Inferior parietal cortex (tissue), 1 donor: ENCODE measurements at regions not wholly inside any gene's neighbourhood (a gene's known extent, or its start where the extent isn't known, plus 50 kb on each side); places are given as distances from the start of the nearest gene placed in this dataset.
"Not testable (repeated sequence)": the region's sequence is repeated elsewhere in the genome, so short reads cannot be mapped to it uniquely, and the experiment has no call there.

ENCODE experiments used
- DNase-seq: peaks from one replicate; pipeline ENCODE4 v3.0.0-alpha.2; 2016; ENCODE audit errors: extremely low spot score

DNA sequence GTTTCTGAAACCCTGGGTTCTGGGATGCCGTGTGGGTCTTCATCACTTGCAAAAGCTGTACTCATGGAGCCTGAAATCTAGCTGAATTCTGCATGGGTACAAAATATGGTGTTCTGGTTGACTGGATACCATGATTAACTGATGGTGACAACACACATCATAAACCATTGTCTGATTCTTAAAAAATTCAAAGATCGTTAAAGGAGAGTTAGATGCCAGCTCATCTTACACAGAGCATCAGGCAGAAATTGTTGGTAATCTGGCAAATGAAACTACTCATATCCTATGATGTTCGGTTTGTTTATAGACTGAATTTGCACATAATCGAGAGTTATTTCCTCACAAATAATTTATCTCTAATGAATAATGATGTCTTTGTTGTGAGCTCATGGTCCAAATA lies 218.1 kb upstream of the PKN2 start:
- DNase-seq = no peak

DNA sequence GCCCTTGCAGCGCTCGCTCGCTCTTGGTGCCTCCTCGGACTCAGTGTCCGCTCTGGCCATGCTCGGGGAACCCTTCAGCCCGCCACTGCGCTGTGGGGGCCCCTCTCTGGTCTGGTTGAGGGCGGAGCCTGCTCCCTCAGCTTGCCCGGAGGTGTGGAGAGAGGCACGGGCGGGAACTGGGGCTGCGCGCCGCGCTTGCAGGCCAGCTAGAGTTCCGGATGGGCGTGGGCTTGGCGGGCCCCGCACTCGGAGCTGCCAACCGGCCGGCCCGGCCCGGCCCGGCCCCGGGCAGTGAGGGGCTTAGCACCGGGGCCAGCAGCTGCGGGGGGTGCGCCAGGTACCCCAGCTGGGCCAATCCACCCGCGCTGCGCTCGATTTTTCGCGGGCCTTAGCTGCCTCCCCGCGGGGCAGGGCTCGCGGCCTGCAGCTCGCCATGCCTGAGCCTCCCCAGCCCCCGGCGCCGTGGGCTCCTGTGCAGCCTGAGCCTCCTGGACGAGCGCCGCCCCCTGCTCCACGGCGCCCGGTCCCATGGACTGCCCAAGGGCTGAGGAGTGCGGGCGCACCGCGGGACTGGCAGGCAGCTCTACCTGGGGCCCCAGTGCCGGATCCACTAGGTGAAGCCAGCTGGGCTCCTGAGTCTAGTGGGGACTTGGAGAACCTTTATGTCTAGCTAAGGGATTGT lies 217.0 kb upstream of the PKN2 start:
- no peak for DNase-seq

DNA sequence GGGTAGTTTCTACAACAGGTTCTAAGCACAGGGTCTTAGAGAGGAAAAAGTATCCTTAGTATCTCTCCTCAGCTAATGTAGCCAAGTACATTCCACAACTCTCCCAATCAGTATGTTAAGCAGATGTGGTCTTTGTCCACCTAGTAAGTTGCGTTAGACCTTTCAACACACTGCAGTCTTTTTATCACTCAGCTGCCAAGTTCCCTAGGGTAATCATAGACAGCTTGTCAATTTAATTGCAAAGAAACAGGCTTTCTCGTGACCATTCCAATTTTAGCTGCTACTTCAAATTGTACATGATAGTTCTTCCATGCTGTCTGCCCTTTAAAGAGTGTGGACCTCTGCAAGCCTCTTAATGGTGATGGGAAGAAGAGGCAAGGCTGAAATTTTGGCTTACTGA lies 211.8 kb upstream of the PKN2 start:
- no peak for DNase-seq

DNA sequence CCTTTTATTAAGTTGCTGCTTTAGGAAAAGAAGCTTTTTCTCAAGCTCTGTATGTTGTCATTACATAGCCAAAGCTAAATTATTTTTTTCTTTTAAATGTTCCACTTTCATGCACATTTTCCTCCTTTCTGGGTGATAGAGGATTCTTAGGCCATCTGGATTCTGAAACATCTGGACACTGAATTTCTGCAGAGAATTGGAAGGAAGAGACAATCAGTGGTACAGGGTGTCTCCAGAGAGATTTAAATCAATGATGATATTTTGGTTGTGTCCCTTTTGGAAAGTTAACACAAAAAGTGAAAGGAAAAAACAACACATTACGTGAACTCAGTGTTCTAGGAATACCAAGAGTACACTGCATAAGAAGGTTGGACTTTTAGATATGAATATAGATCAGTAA lies 211.4 kb upstream of the PKN2 start:
- no peak for DNase-seq

DNA sequence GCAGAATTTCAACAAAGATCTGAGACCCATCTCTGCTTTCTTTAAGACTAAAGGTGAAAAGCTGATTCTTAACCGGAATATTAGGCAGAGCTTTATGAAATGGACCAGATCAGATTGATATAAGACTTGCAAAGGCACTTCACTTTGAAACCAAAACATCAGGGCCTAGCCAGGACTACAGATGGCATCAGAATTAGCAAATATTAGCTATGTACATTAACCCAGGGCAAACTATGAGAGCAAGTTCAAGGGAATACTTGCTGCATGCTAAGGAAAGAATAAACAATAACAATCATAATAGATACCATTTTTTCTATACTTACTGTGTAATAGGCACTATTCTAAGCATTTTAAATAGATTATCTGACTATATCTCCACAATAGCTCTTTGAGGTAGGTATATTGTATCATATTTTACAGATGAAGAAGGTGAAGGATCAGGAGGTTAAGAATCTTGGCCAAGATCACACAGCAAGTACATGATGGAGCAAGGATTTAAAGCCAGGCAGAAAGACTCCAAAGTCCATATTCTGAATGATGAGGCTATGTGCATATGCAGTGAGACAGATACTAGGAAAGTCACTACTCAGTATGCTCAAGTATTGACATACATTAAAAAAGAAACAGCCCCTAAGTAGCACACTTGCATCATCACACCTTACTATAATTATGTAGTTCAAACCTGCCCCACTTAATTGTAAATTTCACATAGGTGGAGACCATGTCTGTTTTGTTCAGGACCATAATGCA lies 209.3 kb upstream of the PKN2 start:
- DNase-seq = no peak

DNA sequence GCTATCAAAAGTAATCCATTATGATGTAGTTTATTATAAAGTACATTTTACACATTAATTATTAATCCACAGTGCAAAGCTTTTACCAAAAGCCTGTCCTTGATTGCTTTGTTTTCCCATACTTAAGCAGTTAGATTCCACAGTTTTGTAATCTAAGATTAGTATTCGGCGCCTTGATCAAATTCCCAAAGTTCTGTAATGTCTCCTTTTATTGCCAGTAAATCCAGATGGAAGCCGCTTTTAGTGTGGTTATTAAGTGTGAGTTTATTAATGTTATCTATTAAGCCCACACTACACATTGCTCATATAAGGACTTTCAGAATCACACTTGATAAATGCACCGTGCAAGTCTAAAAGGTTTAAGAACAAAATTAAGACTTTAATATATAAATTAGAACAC lies 199.2 kb upstream of the PKN2 start:
- DNase-seq = no peak

DNA sequence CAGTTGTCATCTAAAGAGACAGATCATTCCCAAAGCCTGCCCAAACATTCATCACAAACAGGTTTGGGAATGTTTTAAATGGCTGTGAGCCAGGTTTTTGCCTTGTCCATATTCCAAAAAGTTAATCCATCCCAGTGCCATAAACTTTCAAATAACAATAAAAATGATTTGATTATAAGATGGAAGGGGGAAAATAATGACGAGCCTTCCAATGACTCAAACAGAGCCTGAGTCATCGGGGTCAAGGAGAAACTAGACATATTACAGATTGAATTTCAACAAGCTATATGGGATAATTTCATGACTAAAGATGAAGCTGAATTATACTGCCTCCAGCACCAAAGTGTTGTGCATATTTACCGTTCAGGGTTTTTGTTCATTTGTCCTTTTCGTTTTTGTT lies 195.8 kb upstream of the PKN2 start:
- DNase-seq = no peak

DNA sequence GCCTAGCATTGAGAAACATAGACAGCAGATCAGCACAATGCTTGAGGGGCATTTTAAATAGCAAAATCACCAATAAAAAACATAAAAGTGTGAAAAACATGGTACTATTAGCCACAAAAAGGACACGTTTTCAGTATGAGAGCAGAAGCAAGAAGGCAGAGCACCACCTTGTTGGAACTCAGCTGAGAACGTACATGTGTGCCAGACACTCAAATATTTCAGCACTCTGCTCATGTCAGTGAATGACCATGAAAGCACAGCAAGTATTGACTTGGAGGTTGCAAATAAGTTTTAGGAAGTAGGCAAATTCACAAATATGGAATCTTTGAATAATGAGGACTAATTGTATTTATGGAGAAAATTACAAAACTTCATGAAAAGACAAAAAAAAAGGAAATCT lies 193.4 kb upstream of the PKN2 start:
- no peak for DNase-seq

DNA sequence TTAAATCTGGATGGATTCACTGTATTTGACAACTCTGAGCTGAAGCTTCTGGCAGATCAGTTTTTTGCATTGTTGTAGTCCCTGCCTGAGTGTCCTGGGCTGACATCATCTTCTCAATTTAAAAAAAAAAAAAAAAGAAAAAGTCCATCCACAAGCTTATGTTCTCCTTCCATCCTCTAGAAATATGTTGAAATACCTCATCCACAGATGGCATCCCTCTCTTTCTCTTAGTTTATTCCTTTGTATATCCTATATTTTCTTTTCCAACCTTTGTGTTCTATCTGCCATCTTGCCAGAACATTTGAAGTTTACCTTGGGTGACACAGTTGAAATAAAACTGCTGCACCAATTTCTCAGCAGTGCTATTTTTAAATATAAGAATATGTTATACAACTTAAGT lies 184.4 kb upstream of the PKN2 start:
- DNase-seq = no peak

DNA sequence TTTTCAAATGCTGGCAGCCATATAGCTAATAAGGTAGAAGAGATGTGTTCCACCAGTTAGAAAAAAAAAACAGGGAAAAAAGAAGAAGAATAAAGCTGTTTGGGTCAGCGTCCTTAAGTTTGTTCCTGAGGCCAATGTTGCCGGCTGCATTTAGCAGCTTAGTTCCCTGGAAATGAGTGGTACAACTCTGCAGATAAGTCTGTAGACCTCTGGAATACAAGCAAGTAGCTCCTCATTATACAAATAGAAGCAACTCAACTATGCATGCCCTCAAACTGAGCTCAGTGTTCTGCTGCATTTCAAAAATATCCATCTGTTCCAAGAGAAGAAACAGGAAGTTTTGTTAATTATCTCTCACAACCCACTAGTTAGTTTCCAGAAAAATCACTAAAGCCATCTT lies 181.2 kb upstream of the PKN2 start:
- DNase-seq = peak; percentile 32

DNA sequence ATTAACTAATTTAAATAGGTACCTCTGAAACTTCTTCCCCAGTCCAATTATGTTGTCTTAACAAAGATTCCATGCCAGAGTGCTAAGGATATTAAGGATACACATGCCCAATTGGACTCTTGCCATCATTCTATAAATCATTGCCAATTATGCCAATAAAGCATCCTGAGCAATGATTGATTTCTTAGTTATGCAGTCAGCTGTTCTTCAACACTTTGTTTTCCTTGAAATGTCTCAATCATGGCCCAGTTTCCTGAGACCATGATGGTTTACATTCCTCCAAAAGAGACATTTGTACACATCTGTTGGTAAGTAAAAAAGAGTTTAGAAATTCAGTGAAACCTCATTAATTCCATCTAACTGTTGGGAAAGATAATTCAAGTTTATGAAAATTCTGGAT lies 180.4 kb upstream of the PKN2 start:
- no peak for DNase-seq

DNA sequence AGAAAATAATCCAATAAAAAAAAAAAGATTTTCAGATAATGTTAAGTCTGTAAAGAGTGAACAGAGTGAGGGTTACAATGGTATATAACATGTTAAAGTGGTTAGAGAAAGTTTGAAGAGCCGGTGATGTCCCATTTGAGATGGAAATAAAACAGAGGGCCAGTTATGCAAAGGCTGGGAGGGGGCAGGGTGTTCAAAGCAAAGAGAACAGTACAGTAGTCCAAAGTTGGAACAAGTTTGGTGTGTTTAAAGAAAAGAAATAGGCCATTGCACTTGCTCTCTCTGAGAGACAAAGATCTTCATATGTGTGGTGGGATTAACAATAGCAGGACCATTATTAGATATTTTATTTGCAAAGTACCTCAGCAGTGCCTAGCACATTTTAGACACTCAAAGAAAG lies 179.5 kb upstream of the PKN2 start:
- no peak for DNase-seq

DNA sequence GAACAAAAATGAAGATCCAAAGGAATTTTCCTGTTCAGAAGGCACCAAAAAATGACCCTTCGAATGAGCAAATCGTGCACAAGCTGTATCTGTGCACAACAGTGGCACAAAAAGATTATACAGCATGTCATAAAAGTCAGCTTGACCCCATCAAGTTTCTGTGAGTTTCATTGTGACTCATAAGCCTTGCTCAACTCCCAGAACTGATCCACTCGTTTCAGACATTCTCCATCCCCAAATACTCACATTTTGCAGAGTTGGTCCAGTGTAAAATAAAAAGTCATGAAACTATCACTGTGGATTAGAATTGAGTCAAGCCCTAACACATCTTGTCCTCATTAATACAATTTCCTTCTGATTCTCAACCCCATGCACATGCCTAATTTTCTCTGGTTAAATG lies 174.7 kb upstream of the PKN2 start:
- no peak for DNase-seq

DNA sequence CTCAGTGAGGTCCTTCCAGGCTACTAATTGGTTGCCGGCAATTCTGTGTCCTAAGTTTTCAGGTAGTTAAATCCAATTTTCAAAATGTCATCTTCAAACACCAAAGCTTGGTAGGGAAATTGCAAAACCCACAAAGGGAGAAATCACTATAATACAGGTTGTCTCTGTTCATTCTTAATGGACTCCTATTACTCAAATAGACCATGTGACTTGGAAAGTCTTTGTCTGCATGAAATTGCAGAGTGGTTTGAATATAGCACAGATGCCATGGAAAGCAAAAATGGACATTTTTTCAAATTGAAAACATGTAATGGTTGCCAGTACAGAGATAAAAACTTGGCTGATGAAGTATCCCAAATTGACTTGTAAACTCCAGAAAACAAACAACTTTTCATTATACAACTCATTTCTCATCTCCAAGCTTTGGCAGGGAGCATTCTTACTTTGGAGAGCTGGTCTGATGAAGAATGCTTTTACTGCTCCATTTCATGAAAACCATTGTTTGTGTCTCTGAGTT lies 169.5 kb upstream of the PKN2 start:
- no peak for DNase-seq

DNA sequence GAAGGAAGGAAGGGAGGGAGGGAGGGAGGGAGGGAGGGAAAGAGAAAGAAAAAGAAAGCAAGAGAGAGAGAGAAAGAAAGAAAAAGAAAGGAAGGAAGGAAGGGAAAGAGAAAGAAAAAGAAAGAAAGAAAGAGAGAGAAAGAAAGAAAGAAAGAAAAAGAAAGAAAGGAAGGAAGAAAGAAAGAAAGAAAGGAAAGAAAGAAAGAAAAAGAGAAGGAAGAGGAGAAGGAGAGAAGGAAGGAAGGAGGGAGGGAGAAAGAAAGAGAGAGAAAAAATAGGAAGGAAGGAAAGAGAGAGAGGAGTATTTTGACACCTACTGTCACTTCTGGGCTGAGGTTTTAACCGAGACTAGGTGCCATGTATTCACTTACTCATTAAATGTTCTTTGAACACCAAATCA lies 166.6 kb upstream of the PKN2 start:
- DNase-seq = not testable (repeated sequence)

DNA sequence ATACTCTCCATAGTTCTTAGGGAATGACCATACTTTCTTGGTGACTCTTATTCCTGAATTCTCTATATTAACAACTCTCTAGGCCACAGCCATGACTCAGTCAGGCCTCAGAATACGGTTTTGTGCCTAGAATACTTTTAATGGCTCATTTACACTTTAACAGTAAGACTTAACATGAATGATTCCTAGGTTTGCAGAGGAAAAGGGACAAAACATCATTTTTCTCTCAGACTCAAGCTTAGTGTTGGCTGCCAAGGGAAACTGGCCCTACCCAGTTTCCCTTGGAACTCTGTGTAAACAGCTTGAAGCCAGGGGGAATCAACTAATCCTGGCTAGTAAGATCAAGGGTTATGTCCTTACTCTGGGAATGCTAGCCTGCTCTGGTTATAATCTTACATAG lies 164.9 kb upstream of the PKN2 start:
- no peak for DNase-seq

DNA sequence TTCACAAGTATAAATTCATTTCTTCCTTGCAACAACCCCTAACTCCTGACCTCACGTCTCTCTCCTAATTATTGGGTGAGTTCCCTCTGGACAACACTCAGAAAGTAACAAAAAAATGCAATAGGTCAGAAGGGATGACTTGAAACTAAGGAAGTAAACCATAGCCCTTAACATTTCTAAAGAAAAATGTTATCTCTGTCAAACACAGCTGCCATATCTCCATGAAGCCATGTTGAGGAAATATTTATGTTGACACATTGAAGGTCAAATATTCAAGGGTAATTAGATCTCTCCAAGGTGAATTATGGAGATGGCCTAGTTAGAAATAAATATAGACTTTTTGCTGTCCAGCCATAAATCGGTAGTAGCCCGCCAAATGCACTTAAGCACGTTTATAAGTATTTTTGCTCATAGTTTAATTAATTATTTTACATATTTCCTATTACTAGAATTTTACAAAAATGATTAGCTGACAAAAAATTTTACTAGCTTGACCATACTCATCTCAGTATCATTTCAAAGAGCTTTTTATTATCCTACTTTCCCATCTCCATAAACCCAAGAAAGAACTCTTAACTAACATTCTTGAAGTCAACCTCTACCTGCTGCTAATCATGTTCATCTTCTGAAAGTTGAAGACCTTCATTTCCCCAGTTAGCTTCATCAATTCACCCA lies 160.1 kb upstream of the PKN2 start:
- no peak for DNase-seq

DNA sequence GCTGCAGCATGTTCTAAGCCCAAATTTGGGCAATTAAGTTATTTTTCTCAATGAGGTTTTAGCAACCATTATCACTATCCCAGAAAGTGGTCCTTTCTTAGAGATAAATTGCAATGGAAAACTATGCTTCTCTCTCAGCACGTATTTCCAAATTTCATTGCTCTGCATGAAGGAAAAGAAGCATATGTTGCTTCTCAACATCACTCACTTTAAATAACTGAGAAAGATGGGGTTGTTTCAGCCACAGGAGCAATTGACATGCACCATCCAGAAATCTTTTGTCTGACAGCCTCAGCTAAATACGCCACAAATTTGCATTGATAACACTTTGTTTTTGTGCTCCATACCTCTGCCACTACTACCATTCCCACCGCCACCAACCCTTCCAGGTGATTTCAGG lies 157.6 kb upstream of the PKN2 start:
- DNase-seq = no peak

DNA sequence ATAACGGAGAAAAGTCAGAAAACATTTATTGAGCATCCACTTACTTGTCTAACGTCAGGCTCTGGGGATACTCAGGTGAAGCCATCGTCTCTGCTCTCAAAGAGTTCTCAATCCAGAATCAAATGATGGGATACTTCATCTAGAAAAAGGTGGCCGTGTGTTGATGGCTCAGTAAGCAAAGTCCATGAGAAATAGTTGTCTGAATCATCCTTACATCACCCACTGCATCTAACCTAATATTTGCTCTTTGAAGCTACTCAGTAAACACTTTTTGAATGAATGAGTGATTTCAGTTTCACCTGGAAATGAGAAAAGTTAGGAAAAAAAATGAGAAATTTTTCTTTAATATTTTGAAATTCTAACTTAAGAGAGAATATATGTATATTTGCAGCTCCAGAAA lies 155.3 kb upstream of the PKN2 start:
- DNase-seq = no peak

DNA sequence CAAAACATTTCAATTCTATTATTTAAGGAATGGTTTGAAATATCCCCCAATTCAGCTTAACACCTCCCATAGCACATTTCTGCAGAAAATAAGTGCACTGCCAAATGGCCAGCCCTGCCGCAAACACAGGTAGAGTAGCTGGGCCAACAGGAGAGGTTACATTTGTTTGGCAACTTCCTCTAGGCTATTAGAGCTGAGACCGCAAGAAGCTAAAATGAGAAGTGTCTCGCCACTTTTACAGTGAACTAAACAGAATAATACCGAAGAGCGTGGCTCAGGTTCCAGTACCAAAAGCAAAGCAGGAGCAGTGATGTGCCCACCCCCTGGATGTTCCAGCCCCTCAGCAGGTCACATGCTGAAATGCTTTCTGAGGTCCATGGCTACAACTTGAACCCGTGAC lies 154.5 kb upstream of the PKN2 start:
- DNase-seq = no peak

DNA sequence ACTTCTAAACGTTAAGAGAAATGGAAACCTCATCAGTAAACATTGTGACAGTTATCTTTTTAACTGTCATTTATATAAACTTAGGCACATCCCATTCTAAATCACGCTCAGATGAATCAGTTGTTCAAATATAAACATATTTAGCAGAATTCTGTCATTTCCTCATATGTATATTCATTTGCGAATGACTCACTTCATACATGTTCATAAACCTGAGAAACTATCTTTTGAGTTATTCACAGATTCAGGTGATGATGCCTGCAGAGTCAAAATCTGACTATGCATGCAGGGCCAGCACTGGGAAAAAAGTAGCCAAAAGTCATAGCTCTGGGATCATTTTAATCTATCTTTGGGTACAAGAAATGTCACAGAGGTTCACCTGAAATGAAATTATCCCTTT lies 153.8 kb upstream of the PKN2 start:
- no peak for DNase-seq

DNA sequence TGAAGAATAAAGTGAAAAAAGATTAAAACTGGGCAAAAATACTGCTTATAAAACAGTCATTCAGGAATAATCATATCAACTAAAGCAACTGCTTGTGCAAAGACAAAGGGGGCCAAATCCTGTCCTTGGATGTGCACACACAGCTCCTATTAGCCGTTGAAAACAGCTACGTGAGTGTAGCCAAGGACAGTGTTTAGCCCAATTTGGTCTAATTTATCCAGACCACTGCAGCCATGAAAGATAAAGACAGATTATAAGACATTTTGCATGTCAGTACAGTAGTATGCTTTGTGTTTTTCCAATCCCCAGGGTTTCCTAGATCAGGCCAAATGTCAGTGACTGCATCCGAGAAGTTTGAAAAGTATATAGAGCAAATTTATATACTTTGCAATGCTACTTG lies 146.3 kb upstream of the PKN2 start:
- DNase-seq = no peak
